HG02973 (cell line): ENCODE measurements at regions not wholly inside any gene's neighbourhood (a gene's known extent, or its start where the extent isn't known, plus 50 kb on each side); places are given as distances from the start of the nearest gene placed in this dataset.
"Not testable (repeated sequence)": the region's sequence is repeated elsewhere in the genome, so short reads cannot be mapped to it uniquely, and the experiment has no call there.

ENCODE experiments used
- ATAC-seq: cut with Tn5 transposase; IDR thresholded peaks from one replicate; pipeline ENCODE4 v1.9.1; 2021; ENCODE audit warnings: moderate library complexity; ENCODE audit not compliant: unreplicated experiment

- ATAC-seq, result no peak
Observed at GRCh38 chr3:99322551-99322950, 315.8 kb upstream of the COL8A1 start.

GRCh38 chr3:99321261-99321660, 317.1 kb upstream of the COL8A1 start:
- no peak for ATAC-seq

GRCh38 chr3:99319961-99320360, 318.4 kb upstream of the COL8A1 start:
- ATAC-seq, result no peak

GRCh38 chr3:99319450-99319849, 318.9 kb upstream of the COL8A1 start:
- ATAC-seq, result no peak

GRCh38 chr3:99317201-99317600, 321.2 kb upstream of the COL8A1 start:
- no peak for ATAC-seq

- ATAC-seq, result no peak
Observed at GRCh38 chr3:99315896-99316295, 322.5 kb upstream of the COL8A1 start.

- ATAC-seq, result no peak
Observed at GRCh38 chr3:99313485-99313884, 324.9 kb upstream of the COL8A1 start.

- ATAC-seq, result no peak
Observed at GRCh38 chr3:99298661-99299060, 339.7 kb upstream of the COL8A1 start.

GRCh38 chr3:99295836-99296235, 342.6 kb upstream of the COL8A1 start:
- no peak for ATAC-seq

GRCh38 chr3:99294092-99294491, 344.3 kb upstream of the COL8A1 start:
- ATAC-seq, result not testable (repeated sequence)

GRCh38 chr3:99287876-99288275, 350.5 kb upstream of the COL8A1 start:
- ATAC-seq, result no peak

GRCh38 chr3:99286266-99286845, 352.0 kb upstream of the COL8A1 start:
- ATAC-seq, result no peak

GRCh38 chr3:99269606-99270351, 368.3 kb upstream of the DCBLD2 start:
- no peak for ATAC-seq

GRCh38 chr3:99256788-99257187, 355.3 kb upstream of the DCBLD2 start:
- no peak for ATAC-seq

GRCh38 chr3:99253963-99254355, 352.5 kb upstream of the DCBLD2 start:
- no peak for ATAC-seq

GRCh38 chr3:99250821-99251355, 349.4 kb upstream of the DCBLD2 start:
- no peak for ATAC-seq

- ATAC-seq, result no peak
Observed at GRCh38 chr3:99250272-99250671, 348.8 kb upstream of the DCBLD2 start.

GRCh38 chr3:99249627-99250026, 348.1 kb upstream of the DCBLD2 start:
- ATAC-seq, result no peak

- ATAC-seq, result no peak
Observed at GRCh38 chr3:99248913-99249312, 347.4 kb upstream of the DCBLD2 start.

- ATAC-seq, result no peak
Observed at GRCh38 chr3:99248130-99248529, 346.6 kb upstream of the DCBLD2 start.

- ATAC-seq, result no peak
Observed at GRCh38 chr3:99246010-99246654, 344.6 kb upstream of the DCBLD2 start.

- no peak for ATAC-seq
Observed at GRCh38 chr3:99242271-99242670, 340.8 kb upstream of the DCBLD2 start.
